IMR-90 (cell line): ENCODE measurements at regions not wholly inside any gene's neighbourhood (a gene's known extent, or its start where the extent isn't known, plus 50 kb on each side); places are given as distances from the start of the nearest gene placed in this dataset.

Experiments
- ATAC-seq: fragments of 200-7000 bp; cut with Tn5 transposase; 2 replicates; pipeline ENCODE4 v1.9.1; 2020; ENCODE audit warnings: low read depth, mild to moderate bottlenecking, moderate library complexity
- BruUV-seq: library from RNA; stranded (reverse); fragments of 400-500 nt; replicated peaks from 2 replicates; lab custom pipeline; 2021; lab: Mats Ljungman, UMichigan
- CTCF ChIA-PET: fragments of 300-600 bp; formaldehyde crosslinking; extraction: SDS; loops from one replicate; lab custom pipeline; 2021; ENCODE audit warnings: antibody characterized with exemption; lab: Yijun Ruan, JAX
- POLR2A ChIA-PET: fragments of 300-600 bp; sonication (Branson Sonifier 250); formaldehyde crosslinking; loops from one replicate; lab custom pipeline; 2022; ENCODE audit warnings: antibody characterized with exemption; ENCODE audit not compliant: unreplicated experiment; lab: Charles Lee
- DNase-seq: peaks from one replicate; pipeline ENCODE4 v3.0.0; 2013
- H2AFZ ChIP-seq: replicated peaks from 2 replicates; pipeline ENCODE3; 2013; ENCODE audit warnings: low read length, mild to moderate bottlenecking; ENCODE audit not compliant: poor library complexity
- H2AK5ac ChIP-seq: 2 replicates; pipeline ENCODE4 v1.6.1; 2013; ENCODE audit warnings: low read depth, low read length, inconsistent platforms
- H2AK9ac ChIP-seq: replicated peaks from 2 replicates; pipeline ENCODE3; 2013; ENCODE audit warnings: mild to moderate bottlenecking, low read depth, low read length, moderate library complexity; ENCODE audit not compliant: poor library complexity
- H2BK120ac ChIP-seq: 2 replicates; pipeline ENCODE4 v1.6.1; 2013; ENCODE audit warnings: low read depth, low read length, inconsistent platforms
- H2BK15ac ChIP-seq: 3 replicates; pipeline ENCODE4 v1.6.1; 2013; ENCODE audit warnings: low read depth, low read length, inconsistent platforms
- H2BK20ac ChIP-seq: 2 replicates; pipeline ENCODE4 v1.6.1; 2013; ENCODE audit warnings: low read depth, mild to moderate bottlenecking, inconsistent platforms, low read length, moderate library complexity
- H2BK5ac ChIP-seq: 2 replicates; pipeline ENCODE4 v1.6.1; 2013; ENCODE audit warnings: mild to moderate bottlenecking, low read depth, low read length, inconsistent platforms; ENCODE audit not compliant: poor library complexity, severe bottlenecking
- H3K14ac ChIP-seq: replicated peaks from 2 replicates; pipeline ENCODE4 v1.6.1; 2013; ENCODE audit warnings: low read depth, low read length, inconsistent platforms
- H3K18ac ChIP-seq: 2 replicates; pipeline ENCODE4 v1.6.1; 2013; ENCODE audit warnings: low read depth, low read length, control low read depth
- H3K23ac ChIP-seq: 2 replicates; pipeline ENCODE4 v1.6.1; 2013; ENCODE audit warnings: low read depth, low read length, inconsistent platforms
- H3K27ac ChIP-seq: 2 replicates; pipeline ENCODE4 v1.5.1; 2013; ENCODE audit warnings: mild to moderate bottlenecking, control low read depth, low read length; ENCODE audit not compliant: insufficient read depth
- H3K27me3 ChIP-seq: 2 replicates; pipeline ENCODE4 v1.6.1; 2013; ENCODE audit warnings: low read length; ENCODE audit not compliant: control insufficient read depth, insufficient read depth
- H3K36me3 ChIP-seq: 2 replicates; pipeline ENCODE4 v1.6.1; 2013; ENCODE audit warnings: low read length, mixed read lengths; ENCODE audit not compliant: control insufficient read depth, insufficient read depth
- H3K4ac ChIP-seq: 2 replicates; pipeline ENCODE4 v1.6.1; 2013; ENCODE audit warnings: low read depth, low read length, inconsistent platforms
- H3K4me1 ChIP-seq: 2 replicates; pipeline ENCODE4 v1.6.1; 2013; ENCODE audit warnings: low read length, mixed read lengths; ENCODE audit not compliant: control insufficient read depth, insufficient read depth
- H3K4me2 ChIP-seq: 2 replicates; pipeline ENCODE4 v1.6.1; 2013; ENCODE audit warnings: low read depth, mild to moderate bottlenecking, control low read depth, low read length, moderate library complexity
- H3K4me3 ChIP-seq: 2 replicates; pipeline ENCODE4 v1.5.1; 2013; ENCODE audit warnings: low read depth, mild to moderate bottlenecking, control low read depth, low read length, moderate library complexity; ENCODE audit not compliant: insufficient read depth
- H3K56ac ChIP-seq: 2 replicates; pipeline ENCODE4 v1.6.1; 2013; ENCODE audit warnings: low read length, inconsistent platforms; ENCODE audit not compliant: insufficient read depth; ENCODE audit errors: extremely low read depth
- H3K79me1 ChIP-seq, 2 experiments: 2 replicates each; pipeline ENCODE4 v1.6.1; 2013; ENCODE audit warnings: low read length in 2 of 2, inconsistent platforms in 1 of 2, low read depth in 1 of 2
- H3K9ac ChIP-seq: 2 replicates; pipeline ENCODE4 v1.6.1; 2013; ENCODE audit warnings: low read depth, low read length, control low read depth
- H3K9me1 ChIP-seq: 2 replicates; pipeline ENCODE4 v1.6.1; 2013; ENCODE audit warnings: low read length, inconsistent platforms; ENCODE audit not compliant: insufficient read depth
- H3K9me3 ChIP-seq: 2 replicates; pipeline ENCODE4 v1.6.1; 2013; ENCODE audit warnings: low read length; ENCODE audit not compliant: control insufficient read depth, insufficient read depth
- H4K20me1 ChIP-seq: 2 replicates; pipeline ENCODE4 v1.6.1; 2013; ENCODE audit warnings: low read length, inconsistent platforms; ENCODE audit not compliant: insufficient read depth
- H4K5ac ChIP-seq: 2 replicates; pipeline ENCODE4 v1.6.1; 2013; ENCODE audit warnings: mild to moderate bottlenecking, low read depth, low read length, control low read depth
- H4K8ac ChIP-seq, 2 experiments: 2 replicates each; pipeline ENCODE4 v1.6.1; 2013; ENCODE audit warnings: low read depth in 2 of 2, low read length in 2 of 2, control low read depth in 1 of 2, inconsistent platforms in 1 of 2
- H4K91ac ChIP-seq: 2 replicates; pipeline ENCODE4 v1.6.1; 2013; ENCODE audit warnings: low read depth, low read length, inconsistent platforms; ENCODE audit not compliant: insufficient read depth
- BHLHE40 ChIP-seq: fragments of 150-350 bp; IDR thresholded peaks from 2 replicates; pipeline ENCODE4 v1.6.1; 2016; ENCODE audit warnings: mild to moderate bottlenecking, low read depth, low read length
- CEBPB ChIP-seq: IDR thresholded peaks from 2 replicates; pipeline ENCODE4 v1.6.1; 2012; ENCODE audit warnings: low read depth, low read length, improper control_type of control experiment
- CHD1 ChIP-seq: IDR thresholded peaks from 2 replicates; pipeline ENCODE4 v1.6.1; 2012; ENCODE audit warnings: low read depth, low read length, improper control_type of control experiment
- CTCF ChIP-seq: conservative IDR thresholded peaks from 2 replicates; pipeline ENCODE4 v1.5.1; 2012; ENCODE audit warnings: mild to moderate bottlenecking, low read depth, low read length, improper control_type of control experiment
- ELK1 ChIP-seq: fragments of 150-350 bp; IDR thresholded peaks from 2 replicates; pipeline ENCODE4 v1.6.1; 2016; ENCODE audit warnings: low read depth, mild to moderate bottlenecking, low read length, moderate library complexity, borderline replicate concordance
- MAFK ChIP-seq: IDR thresholded peaks from 2 replicates; pipeline ENCODE4 v1.6.1; 2012; ENCODE audit warnings: low read depth, low read length, improper control_type of control experiment
- MAZ ChIP-seq: IDR thresholded peaks from 2 replicates; pipeline ENCODE4 v1.6.1; 2012; ENCODE audit warnings: low read depth, mild to moderate bottlenecking, low read length, improper control_type of control experiment, moderate library complexity, borderline replicate concordance
- NFE2L2 ChIP-seq: fragments of 150-350 bp; IDR thresholded peaks from 2 replicates; pipeline ENCODE4 v1.6.1; 2016; ENCODE audit warnings: low read depth, mild to moderate bottlenecking, low read length
- POLR2A ChIP-seq: IDR thresholded peaks from 2 replicates; pipeline ENCODE4 v1.6.1; 2012; ENCODE audit warnings: mild to moderate bottlenecking, low read depth, low read length
- RAD21 ChIP-seq: IDR thresholded peaks from 2 replicates; pipeline ENCODE4 v1.6.1; 2012; ENCODE audit warnings: low read length, improper control_type of control experiment
- RCOR1 ChIP-seq: IDR thresholded peaks from 2 replicates; pipeline ENCODE4 v1.6.1; 2012; ENCODE audit warnings: mild to moderate bottlenecking, low read length, improper control_type of control experiment; ENCODE audit not compliant: insufficient replicate concordance
- RFX5 ChIP-seq: IDR thresholded peaks from 2 replicates; pipeline ENCODE4 v1.8.0; 2012; ENCODE audit warnings: low read depth, mild to moderate bottlenecking, low read length, moderate library complexity
- SMC3 ChIP-seq: fragments of 150-350 bp; IDR thresholded peaks from 2 replicates; pipeline ENCODE4 v1.6.1; 2016; ENCODE audit warnings: low read depth, mild to moderate bottlenecking, antibody characterized with exemption, low read length, moderate library complexity
- USF2 ChIP-seq: fragments of 150-350 bp; IDR thresholded peaks from 2 replicates; pipeline ENCODE4 v1.6.1; 2017; ENCODE audit warnings: mild to moderate bottlenecking, antibody characterized with exemption, low read length, low read depth
- dilution Hi-C: fragments of 300-500 bp; cut with HindIII; formaldehyde crosslinking; loops from one replicate; pipeline ENCODE4 v1.14.3; 2018; ENCODE audit warnings: low sequenced_read_pairs; ENCODE audit not compliant: unreplicated experiment
- in situ Hi-C: fragments of 300-500 bp; cut with MboI; formaldehyde crosslinking; loops from 3 replicates; pipeline ENCODE4 v1.14.3; 2019; ENCODE audit warnings: low sequenced_read_pairs, inconsistent platforms, mixed read lengths
- intact Hi-C: fragments of 100-400 bp; cut with micrococcal nuclease; formaldehyde crosslinking; loops from 2 replicates; pipeline ENCODE4 v1.10.0; 2022

DNA sequence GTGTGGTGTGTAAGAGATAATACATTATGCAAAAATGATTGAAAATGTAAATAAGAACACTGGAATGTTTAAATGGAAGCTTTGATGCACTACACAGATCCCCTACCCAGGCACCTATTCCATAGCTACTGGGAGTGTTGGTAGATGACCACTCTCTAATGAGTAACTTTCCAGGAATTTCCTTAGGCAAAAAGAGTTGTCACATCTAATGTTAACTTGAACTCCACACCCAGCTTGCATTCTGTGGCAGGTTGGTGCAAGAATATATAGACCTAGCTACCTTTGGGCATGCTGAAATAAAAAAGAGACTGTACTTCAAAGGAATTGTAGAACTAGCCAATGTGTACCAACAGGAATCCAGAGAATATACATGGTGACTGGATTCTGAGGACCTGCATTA, 1254.2 kb upstream of the EYS start:
- no peak overlapping the region for H4K91ac ChIP-seq
- H4K8ac ChIP-seq = no peak overlapping the region
- no peak overlapping the region for H3K4ac ChIP-seq
- H2BK5ac ChIP-seq = no peak overlapping the region
- DNase-seq (no peak), ATAC-seq (no peak)
- no peak overlapping the region for H3K18ac ChIP-seq
- dilution Hi-C loops (no loop called here), intact Hi-C loops (no loop called here), in situ Hi-C loops (no loop called here)
- H3K9me3 ChIP-seq = no peaks in the 10 kb centered on the region
- no peaks in the 10 kb centered on the region for H3K79me1 ChIP-seq
- H2AK9ac ChIP-seq = no peak overlapping the region
- no peaks in the 10 kb centered on the region for H3K9me1 ChIP-seq
- H2AFZ ChIP-seq = no peak overlapping the region
- TF ChIP-seq SMC3 (no peak), RCOR1 (no peak), USF2 (no peak), CHD1 (no peak), ELK1 (no peak), CEBPB (no peak), MAFK (no peak), NFE2L2 (no peak), POLR2A (no peak), BHLHE40 (no peak), RFX5 (no peak), MAZ (no peak), CTCF (no peak), RAD21 (no peak)
- no peaks in the 10 kb centered on the region for H3K36me3 ChIP-seq
- H3K9ac ChIP-seq = no peak overlapping the region
- no peak overlapping the region for H3K23ac ChIP-seq
- H3K56ac ChIP-seq = no peak overlapping the region
- no peaks in the 10 kb centered on the region for H3K4me1 ChIP-seq
- ChIA-PET POLR2A (no interaction called here), CTCF (no interaction called here)
- no peak overlapping the region for H2BK20ac ChIP-seq
- no peak overlapping the region for H3K27ac ChIP-seq
- H2AK5ac ChIP-seq = no peak overlapping the region
- H3K4me3 ChIP-seq = no peak overlapping the region
- H3K14ac ChIP-seq = no peak overlapping the region
- H4K20me1 ChIP-seq = no peaks in the 10 kb centered on the region
- no peaks in the 10 kb centered on the region for H3K27me3 ChIP-seq
- no peak overlapping the region for H2BK120ac ChIP-seq
- H2BK15ac ChIP-seq = no peak overlapping the region
- no TSS peak for BruUV-seq
- H4K5ac ChIP-seq = no peak overlapping the region
- no peak overlapping the region for H3K4me2 ChIP-seq
